ENCODE measurements at regions not wholly inside any gene's neighbourhood (a gene's known extent, or its start where the extent isn't known, plus 50 kb on each side); places are given as distances from the start of the nearest gene placed in this dataset.
"Not testable (repeated sequence)": the region's sequence is repeated elsewhere in the genome, so short reads cannot be mapped to it uniquely, and the experiment has no call there.

DNA sequence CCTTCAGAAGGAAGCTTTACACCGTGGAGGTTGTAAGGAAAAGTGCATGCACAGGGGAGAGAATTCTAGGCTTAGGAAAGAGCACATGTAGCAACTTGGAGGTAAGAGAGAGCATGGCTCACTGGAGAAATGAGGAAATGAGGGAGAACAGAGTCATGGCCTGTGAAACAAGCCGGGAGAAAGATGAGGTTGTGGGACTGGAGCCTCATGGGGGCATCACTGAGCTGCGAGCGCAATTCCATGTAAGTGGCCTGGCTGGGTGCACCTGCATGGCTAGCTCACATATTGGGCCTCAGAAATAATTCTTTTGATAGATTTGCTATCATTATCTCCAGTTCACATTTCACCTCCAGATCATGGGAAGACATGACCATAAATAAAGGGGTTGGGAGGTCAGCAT, 785.5 kb upstream of the RAB6C start:
- DNase-seq (ENCODE audit: low read depth in 1 of 2, low spot score in 1 of 2): no peak

DNA sequence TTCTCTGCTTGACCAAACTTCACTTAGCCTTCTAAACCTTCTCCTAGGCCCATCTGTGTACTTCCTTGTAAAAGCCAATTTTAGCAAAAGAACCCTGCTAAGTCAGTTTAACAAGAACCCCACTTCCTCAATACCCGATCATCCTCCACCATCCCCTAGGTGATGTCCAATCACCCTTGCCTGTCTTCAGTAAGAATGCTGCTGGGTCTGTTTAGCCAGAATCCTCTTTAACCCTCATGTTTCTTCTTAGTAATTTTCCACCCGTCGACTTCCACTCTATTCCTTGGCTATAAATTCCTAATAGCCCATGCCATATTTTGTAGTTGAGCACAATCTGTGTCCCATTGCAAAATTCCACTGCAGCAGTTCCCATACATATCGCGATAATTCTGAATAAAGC, 780.0 kb upstream of the RAB6C start:
- no peak for DNase-seq (ENCODE audit: low read depth in 1 of 2, low spot score in 1 of 2)

DNA sequence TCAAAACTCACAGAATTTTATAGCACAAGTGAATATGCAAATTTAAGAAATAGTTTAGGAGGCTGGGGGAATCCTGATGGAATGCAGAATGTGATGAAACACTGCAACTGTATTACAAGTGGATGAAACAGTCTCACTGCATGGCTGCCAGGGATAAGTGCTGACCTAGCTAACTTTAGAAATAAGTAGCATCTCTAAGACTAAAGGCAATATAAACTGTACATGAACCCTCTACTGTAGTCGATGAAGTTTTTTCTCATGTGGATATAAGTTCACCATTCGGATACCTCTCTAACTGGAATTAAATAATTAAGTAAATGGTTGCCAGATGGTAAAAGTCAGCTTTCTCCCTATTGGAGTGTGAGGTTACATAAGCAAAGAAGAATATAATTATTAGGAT, 777.8 kb upstream of the RAB6C start:
- no peak for DNase-seq (ENCODE audit: low read depth in 1 of 2, low spot score in 1 of 2)

DNA sequence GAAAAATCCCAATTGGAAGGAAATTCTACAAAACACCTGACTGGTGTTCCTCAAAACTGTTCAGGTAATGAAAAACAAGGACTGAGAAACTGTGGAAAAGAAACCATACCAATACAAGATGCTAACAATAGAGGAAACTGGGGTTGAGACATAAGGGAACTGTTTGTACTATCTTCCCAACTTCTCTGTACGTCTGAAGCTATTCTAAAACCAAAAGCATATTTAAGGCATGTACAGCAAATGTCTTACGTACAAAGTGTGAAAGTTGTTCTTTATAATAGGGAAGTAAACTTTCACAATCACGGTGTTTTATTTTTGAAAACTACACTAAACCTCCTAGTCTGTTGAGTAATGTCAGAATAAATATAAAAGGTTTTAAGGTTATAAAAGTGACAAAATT, 776.1 kb upstream of the RAB6C start:
- DNase-seq (ENCODE audit: low read depth in 1 of 2, low spot score in 1 of 2): no peak

DNA sequence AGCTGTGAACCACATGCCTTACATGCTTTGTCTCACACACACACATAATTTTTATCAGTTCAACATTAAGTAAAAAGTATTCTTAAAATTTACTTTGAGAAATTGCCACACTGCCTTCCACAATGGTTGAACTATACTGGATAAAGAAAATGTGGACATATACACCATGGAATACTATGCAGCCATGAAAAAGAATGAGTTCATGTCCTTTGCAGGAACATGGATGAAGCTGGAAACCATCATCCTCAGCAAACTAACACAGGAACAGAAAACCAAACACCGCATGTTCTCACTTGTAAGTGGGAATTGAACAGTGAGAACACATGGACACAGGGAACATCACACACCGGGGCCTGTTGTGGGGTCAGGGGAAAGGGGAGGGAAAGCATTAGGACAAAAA, 774.9 kb upstream of the RAB6C start:
- not testable (repeated sequence) for DNase-seq (ENCODE audit: low read depth in 1 of 2, low spot score in 1 of 2)

DNA sequence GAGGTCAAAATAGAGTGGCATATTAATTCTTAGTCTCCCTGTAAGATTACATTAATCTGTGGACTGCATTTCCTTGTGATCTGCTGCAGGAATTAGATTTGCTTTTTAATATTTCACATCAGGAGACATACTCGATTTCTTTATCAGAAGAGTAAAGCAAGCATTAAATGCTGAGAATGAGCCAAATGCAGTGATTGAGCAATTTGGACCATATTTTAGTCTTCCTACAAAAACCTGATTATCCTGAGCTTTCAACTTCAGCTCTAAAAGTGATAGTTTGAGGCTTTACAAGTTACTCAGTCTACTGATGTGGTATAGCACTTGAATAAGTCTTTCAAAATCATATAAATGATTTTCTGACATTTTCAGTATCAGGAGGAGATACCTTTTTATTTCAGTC, 774.3 kb upstream of the RAB6C start:
- DNase-seq (ENCODE audit: low read depth in 1 of 2, low spot score in 1 of 2): no peak

DNA sequence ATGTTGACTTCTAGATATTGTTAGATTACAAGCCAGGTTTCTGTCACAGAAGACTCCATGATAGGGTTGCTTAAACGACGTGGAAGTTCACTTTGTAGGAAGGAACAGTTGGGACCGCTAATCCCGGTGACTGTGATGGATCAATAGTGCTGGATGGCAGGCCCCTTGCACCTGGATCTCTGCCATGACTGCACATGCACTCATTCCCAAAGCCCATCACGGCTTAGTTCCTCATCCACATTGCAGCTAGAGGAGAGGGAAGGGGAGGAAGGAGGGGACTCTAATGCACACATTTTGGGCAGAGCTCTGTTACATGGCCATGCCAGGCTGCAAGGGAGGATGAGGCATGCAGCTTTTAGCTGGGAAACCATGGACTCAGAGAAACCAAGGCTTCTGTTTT, 773.7 kb upstream of the RAB6C start:
- no peak for DNase-seq (ENCODE audit: low read depth in 1 of 2, low spot score in 1 of 2)

DNA sequence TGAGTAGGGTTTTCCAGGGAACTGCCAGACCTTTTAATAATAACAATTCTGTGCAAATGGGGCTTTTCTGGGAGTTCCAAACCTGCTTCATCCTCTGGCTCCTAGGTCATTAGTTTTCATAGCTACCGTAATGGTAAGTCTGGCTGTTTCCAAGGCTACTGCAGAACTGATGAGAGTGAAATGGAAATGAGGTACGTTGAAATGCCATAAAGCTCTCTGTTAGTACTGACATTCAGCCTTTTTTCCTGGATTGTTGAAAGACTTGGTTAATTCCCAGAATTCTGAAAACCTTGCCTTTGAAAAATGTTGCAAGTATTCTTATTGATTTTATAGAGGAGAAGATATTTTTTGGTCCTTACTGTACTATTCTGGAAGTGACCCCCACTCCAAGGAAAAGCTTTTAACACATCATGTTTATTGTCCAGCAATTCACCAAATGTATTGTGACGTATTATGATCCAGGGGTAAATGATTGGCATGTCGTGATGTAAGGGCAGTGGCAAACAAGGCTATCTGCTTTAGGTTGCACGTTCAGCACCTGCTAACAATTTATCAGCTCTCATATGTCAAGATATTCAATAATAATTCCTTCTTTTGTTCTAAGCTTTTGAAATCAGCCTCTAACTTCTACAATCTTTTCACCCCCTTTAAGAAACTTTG, 767.0 kb upstream of the RAB6C start:
- no peak for DNase-seq (ENCODE audit: low read depth in 1 of 2, low spot score in 1 of 2)

DNA sequence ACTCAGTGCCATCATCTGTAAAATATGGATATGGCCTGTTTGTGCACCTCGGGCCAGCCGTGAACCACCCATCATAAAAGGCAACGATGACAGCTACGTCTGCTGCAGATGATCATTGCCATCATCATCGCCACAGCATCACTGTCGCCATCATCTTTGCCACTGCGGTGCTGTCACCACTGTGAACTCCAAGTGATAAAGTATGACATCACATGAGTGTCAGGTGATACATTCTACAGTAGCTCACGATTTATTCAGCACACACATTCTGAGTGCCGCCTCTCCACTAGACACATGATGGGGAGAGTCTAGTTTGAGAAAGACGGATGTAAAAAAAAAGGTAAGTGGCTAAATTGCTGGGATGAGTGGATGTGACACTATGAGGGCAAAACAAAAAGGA, 755.4 kb upstream of the RAB6C start:
- no peak for DNase-seq (ENCODE audit: low read depth in 1 of 2, low spot score in 1 of 2)

DNA sequence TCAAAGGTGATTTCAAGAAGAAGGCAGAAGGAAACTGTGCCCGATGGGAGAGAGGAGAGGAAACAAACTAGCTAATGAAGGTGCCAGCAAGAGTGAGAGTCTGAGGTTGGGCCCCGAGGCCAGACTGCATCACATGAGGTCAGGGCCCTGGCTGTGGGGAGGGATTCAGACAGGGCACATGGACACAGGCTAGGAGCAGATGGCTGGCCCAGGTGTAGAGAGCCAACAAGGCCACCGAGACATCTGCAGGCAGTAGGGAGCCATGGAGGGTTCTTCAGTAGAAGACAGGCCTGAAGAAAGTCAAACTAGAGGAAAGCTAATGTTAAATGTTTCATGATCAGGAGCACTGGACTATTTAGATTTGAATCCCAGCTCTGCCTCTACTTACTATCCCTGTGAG, 755.0 kb upstream of the RAB6C start:
- DNase-seq (ENCODE audit: low read depth in 1 of 2, low spot score in 1 of 2): no peak

DNA sequence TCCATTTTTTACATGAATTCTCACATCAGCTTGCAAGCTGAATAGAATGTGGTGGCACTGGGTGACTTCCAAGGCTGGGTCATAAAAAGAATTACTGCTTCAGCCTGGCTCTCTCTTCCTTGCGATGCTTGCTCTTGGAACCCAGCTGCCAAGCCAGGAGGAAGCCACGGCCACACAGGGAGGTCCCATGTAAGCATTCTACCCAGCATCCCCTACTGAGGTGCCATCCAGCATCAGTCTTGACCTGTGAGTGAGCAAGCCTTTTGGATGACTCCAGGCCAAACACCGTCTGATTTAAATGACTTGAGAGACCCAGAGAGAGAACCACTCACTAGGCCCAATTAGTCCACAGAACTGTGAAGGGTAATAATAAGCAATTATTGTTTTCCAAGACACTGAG, 750.3 kb upstream of the RAB6C start:
- DNase-seq (ENCODE audit: low read depth in 1 of 2, low spot score in 1 of 2): no peak

DNA sequence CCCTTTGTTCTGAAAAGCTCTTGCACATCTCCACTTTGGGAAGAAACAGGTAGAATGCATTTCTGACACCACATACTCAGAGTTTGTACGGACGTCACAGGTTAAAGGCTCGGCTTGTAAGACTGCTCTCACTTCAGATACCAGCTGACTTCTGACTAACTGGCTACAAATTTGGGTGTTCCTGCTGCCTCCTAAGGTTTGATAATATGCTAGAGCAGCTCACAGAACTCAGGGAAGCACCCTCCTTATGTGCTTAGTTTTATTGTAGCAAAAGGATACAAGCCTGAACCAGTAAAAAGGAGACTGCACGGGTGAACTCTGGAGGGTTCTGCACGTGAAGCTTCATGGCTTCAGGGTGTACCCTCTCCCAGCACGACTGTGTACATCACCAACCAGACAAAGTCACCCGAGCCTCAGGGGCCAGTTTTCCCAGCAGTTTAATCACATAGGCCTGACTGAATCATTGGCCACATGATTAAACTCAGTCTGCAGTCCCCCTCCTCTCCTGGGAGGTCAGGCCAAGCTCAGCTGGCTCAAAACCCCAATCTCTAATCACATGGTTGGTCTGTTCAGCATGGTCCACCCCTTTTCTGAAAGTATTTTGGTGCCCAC, 749.5 kb upstream of the RAB6C start:
- no peak for DNase-seq (ENCODE audit: low read depth in 1 of 2, low spot score in 1 of 2)

DNA sequence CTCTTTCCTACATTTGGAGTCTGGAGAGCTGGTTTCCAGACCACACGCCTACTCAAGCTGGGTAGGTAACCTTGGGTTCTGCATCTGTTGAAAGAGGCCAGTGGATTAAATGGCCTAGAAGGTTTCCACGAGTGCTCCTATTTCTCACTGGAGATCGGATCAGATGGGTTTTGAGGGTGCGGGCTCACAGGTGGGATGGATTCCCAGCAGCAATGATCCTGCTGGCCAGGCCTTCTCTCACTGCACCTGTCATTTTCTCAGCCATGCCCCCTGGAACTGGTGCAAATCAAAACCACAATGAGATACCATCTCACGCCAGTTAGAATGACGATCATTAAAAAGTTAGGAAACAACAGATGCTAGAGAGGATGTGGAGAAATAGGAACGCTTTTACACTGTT, 747.5 kb upstream of the RAB6C start:
- no peak for DNase-seq (ENCODE audit: low read depth in 1 of 2, low spot score in 1 of 2)

DNA sequence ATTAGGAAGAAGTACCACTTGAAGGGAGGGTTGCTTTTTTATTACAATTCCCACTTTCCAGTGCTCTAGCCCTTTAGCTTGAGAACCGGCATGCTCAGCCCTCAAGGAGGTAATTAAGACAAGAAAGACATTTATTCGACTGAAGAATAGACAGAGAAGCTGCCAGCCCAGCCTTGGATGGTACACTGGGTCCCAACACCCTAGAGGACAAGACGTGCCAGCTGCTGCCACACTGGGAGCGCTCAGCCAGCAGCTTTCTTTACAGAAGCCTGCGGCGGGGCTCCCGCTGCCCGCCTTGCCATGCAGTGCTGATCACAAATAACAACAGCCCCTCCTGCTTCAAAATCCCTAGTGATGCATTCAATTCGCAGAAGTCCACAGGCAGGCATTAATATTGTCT, 746.3 kb upstream of the RAB6C start:
- DNase-seq (ENCODE audit: low read depth in 1 of 2, low spot score in 1 of 2): no peak

DNA sequence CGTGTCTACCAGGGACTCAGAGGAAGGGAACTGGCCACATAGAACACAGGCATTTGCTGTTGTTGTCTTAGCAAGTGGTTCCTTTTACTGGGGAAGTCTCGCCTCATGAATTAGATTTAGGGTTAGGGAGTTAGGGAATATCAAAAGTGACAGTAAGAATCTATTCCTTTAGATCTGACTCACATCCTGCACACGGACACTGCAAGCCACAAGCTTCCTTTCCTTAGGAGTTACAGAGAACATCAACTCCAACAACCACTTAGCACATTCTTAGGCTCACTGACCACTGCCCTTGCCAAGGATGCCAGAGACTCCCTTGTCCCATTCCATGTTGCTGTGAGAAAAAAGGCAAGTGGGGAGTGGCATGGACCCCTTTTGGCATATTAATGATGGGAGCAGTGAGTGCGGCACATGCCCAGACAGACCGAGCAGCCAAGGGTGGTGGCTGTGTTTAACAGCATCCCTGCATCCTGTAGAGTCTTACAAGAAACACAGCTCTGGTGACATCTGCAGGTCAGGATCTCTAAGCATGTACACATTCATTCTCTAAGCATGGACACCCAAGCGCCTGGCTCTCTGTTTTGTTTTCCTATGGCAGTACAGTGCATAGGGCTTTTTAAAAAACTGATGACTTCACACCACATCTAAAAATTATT, 745.6 kb upstream of the RAB6C start:
- no peak for DNase-seq (ENCODE audit: low read depth in 1 of 2, low spot score in 1 of 2)

DNA sequence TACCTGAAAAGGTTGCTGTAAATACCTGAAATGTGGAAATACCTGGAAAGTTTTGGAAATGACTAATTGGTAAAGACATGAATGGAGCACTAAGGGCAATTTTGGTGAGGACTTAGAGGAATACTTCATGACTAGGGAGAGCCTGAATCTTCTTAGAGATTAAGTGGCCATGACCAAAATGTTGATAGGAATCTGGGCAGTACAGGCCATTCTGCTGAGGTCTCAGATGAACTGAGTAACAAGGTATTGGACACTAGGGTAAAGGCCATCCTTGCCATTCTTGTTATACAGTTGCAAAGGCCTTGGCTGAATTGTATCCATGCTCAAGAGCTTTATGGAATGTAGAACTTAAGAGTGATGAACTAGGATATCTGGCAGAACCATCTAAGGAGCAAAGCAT, 742.9 kb upstream of the RAB6C start:
- DNase-seq (ENCODE audit: low read depth in 1 of 2, low spot score in 1 of 2): no peak

DNA sequence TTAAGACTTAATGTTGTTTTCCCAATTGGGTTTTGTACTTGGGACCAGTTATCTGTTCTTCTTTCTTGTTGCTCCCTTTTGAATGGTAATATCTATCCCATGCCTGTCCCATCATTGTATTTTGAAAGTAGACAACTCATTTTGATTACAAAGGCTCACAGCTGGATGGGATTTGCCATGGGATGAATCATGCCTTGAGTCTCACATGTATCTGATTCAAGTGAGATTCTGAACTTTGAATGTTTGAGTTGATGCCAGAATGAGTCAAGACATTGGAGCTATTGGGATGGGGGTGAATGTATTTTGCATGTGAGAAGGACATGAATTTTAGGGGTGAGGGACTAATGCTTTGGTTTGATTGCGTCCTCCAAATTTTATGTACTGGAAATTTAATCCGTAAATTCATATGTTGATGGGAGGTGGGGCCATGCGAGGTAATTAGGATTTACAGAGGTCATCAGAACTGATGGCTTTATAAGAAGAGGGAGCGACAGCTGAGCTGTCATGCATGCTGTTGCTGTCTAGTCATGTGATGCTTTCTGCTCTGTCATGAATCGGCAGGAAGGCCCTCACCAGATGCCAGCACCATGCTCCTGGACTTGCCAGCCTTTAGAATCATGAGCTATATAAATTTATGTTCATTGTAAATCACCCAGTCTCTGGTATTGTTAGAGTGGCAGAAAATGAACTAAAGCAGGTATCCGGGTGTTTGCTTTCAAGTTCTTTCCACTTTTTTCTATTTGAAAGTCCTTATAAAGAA, 741.3 kb upstream of the RAB6C start:
- DNase-seq (ENCODE audit: low read depth in 1 of 2, low spot score in 1 of 2): no peak

DNA sequence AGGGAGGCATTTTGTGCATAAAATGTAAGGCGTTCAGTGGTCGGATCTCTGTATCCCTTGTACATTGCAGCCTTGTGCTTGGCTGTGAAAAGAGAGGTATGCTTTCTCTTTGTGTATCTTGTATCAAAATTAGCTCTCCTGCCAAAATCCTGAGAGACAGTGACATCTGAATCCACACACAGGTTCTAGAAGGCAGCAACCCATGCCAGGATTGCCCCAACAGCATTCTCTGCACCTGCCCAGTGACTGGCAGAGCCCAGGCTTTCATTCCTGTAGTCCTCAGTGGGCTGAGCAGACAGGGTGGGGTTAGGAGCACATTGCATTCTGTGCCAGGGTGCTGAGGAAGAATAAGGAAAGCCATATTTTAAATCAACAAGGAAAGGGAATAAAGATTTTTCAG, 740.3 kb upstream of the RAB6C start:
- DNase-seq (ENCODE audit: low read depth in 1 of 2, low spot score in 1 of 2): no peak

DNA sequence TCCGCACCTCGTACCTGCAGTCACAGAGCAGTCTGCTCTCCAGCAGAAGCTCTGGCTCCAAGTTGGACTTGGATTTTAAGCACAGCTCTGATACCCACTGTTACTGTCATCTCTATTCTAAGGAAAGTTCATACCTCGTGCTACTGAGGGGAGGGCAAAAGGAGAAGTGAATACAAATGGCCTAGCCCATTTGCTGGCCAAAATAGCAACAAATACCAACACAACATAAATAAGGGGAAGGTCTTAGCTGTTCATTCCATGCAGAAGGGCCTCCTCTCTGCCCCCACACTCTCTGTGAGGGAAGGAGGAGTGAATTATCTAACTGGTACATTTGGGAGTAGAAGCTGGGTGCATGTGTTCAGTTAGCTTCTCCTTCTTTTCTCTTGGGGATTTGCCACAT, 739.4 kb upstream of the RAB6C start:
- no peak for DNase-seq (ENCODE audit: low read depth in 1 of 2, low spot score in 1 of 2)

DNA sequence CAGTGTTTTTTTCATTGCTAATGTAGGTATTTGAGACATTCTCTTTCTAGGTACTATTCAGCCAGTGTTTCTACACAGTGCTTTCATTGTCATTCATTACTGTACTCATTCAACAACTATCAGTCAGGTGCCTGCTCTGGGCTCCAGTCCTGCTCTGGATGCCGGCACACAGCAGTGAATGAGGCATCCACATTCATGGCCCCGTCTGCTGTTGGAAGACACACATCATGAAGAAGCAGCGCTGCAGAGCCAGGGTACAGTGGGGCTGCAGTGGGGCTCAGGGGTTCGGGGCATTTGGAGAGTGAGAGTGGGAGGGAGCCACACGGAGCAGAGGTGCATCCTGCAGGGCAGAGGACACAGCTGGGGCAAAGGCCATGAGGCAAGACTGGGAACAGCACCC, 737.2 kb upstream of the RAB6C start:
- no peak for DNase-seq (ENCODE audit: low read depth in 1 of 2, low spot score in 1 of 2)

DNA sequence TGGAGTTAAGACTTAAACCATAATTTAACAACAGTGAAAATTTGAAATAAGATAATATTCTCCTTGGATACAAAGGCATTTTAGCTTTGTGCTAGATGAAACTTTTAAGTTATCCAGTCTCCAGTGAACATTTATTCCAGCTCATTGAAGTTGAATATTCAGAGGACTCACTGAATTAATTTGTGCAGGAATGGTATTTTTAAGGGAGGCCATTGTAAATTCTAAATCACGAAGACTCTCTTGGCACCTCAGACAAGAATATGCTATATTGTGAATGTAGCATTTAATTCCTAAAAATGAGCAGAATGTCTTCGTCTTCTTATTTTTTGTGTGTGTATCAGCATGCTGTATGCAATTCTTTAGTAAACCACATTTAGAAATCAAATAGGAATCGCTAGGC, 731.7 kb upstream of the RAB6C start:
- DNase-seq (ENCODE audit: low read depth in 1 of 2, low spot score in 1 of 2): no peak

DNA sequence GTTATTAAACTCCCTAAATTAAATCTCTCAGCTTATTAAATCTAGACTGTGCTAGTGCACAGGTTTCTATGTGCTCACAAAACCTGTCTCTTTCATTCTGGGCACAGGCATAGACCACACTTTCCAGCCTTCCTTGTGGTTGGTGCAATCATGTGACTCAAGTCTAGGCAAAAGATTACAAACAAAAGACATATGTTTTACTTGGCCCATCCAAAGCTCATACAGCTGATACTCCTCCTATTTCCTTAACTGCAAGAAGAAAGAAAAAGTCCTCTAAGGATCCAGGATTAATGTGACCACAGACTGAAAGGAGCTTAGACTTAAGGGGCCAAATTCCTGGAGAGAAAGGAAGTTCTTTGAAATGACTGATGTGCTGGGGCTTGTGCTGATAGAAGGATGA, 731.3 kb upstream of the RAB6C start:
- no peak for DNase-seq (ENCODE audit: low read depth in 1 of 2, low spot score in 1 of 2)
